ENCODE measurements at regions not wholly inside any gene's neighbourhood (a gene's known extent, or its start where the extent isn't known, plus 50 kb on each side); places are given as distances from the start of the nearest gene placed in this dataset.

GRCh38 chr6:71198908-71199307 is 89.7 kb upstream of the OGFRL1 start:
- H3K9me2 ChIP-seq (replicated peaks; ENCODE audit: insufficient read depth, low read length), result no peaks in the 10 kb centered on the region
- H3K4me3 ChIP-seq (ENCODE audit: low read length), result no peak overlapping the region
- no peaks in the 10 kb centered on the region for H4K20me1 ChIP-seq (ENCODE audit: insufficient read depth, low read depth, low read length)
- no peak overlapping the region for H3K4me2 ChIP-seq (ENCODE audit: low read depth, low read length, poor library complexity, severe bottlenecking)
- no peaks in the 10 kb centered on the region for H3K36me3 ChIP-seq (ENCODE audit: insufficient read depth, low read length)
- H3K9me3 ChIP-seq (ENCODE audit: low read length), result no peaks in the 10 kb centered on the region
- H3K27ac ChIP-seq (ENCODE audit: low read length), result no peak overlapping the region
- no peaks in the 10 kb centered on the region; the same call in 1 of the 2 replicates for H3K27me3 ChIP-seq (ENCODE audit: low read length)
- H3K4me1 ChIP-seq (ENCODE audit: low read length), result no peaks in the 10 kb centered on the region
- no peak overlapping the region for H2AFZ ChIP-seq (ENCODE audit: low read length)
- DNase-seq, result no peak
- H3K9ac ChIP-seq (ENCODE audit: low read length), result no peak overlapping the region
- H3K79me2 ChIP-seq (ENCODE audit: low read length), result no peaks in the 10 kb centered on the region

GRCh38 chr6:71199736-71200135 is 88.9 kb upstream of the OGFRL1 start:
- no peak overlapping the region for H2AFZ ChIP-seq (ENCODE audit: low read length)
- no peak overlapping the region for H3K4me2 ChIP-seq (ENCODE audit: low read depth, low read length, poor library complexity, severe bottlenecking)
- H3K36me3 ChIP-seq (ENCODE audit: insufficient read depth, low read length), result no peaks in the 10 kb centered on the region
- no peak overlapping the region for H3K9ac ChIP-seq (ENCODE audit: low read length)
- no peaks in the 10 kb centered on the region for H3K79me2 ChIP-seq (ENCODE audit: low read length)
- no peaks in the 10 kb centered on the region; the same call in 1 of the 2 replicates for H3K27me3 ChIP-seq (ENCODE audit: low read length)
- H3K9me2 ChIP-seq (replicated peaks; ENCODE audit: insufficient read depth, low read length), result no peaks in the 10 kb centered on the region
- no peaks in the 10 kb centered on the region for H3K4me1 ChIP-seq (ENCODE audit: low read length)
- no peaks in the 10 kb centered on the region for H3K9me3 ChIP-seq (ENCODE audit: low read length)
- H3K27ac ChIP-seq (ENCODE audit: low read length), result no peak overlapping the region
- no peaks in the 10 kb centered on the region for H4K20me1 ChIP-seq (ENCODE audit: insufficient read depth, low read depth, low read length)
- DNase-seq, result no peak
- no peak overlapping the region for H3K4me3 ChIP-seq (ENCODE audit: low read length)

GRCh38 chr6:71203206-71203605 is 85.4 kb upstream of the OGFRL1 start:
- no peaks in the 10 kb centered on the region for H3K79me2 ChIP-seq (ENCODE audit: low read length)
- H3K9ac ChIP-seq (ENCODE audit: low read length), result no peak overlapping the region
- no peaks in the 10 kb centered on the region for H3K4me1 ChIP-seq (ENCODE audit: low read length)
- no peaks in the 10 kb centered on the region; the same call in 1 of the 2 replicates for H3K27me3 ChIP-seq (ENCODE audit: low read length)
- no peak overlapping the region for H2AFZ ChIP-seq (ENCODE audit: low read length)
- DNase-seq, result no peak
- no peaks in the 10 kb centered on the region for H3K9me2 ChIP-seq (replicated peaks; ENCODE audit: insufficient read depth, low read length)
- H3K27ac ChIP-seq (ENCODE audit: low read length), result no peak overlapping the region
- no peaks in the 10 kb centered on the region for H3K36me3 ChIP-seq (ENCODE audit: insufficient read depth, low read length)
- no peak overlapping the region for H3K4me2 ChIP-seq (ENCODE audit: low read depth, low read length, poor library complexity, severe bottlenecking)
- no peaks in the 10 kb centered on the region for H3K9me3 ChIP-seq (ENCODE audit: low read length)
- H3K4me3 ChIP-seq (ENCODE audit: low read length), result no peak overlapping the region
- no peaks in the 10 kb centered on the region for H4K20me1 ChIP-seq (ENCODE audit: insufficient read depth, low read depth, low read length)

GRCh38 chr6:71204741-71205140 is 83.9 kb upstream of the OGFRL1 start:
- Histone ChIP-seq H3K9ac (ENCODE audit: low read length) (no peak overlapping the region), H3K4me2 (ENCODE audit: low read depth, low read length, poor library complexity, severe bottlenecking) (no peak overlapping the region), H3K27ac (ENCODE audit: low read length) (no peak overlapping the region), H2AFZ (ENCODE audit: low read length) (no peak overlapping the region), H3K9me2 (replicated peaks; ENCODE audit: insufficient read depth, low read length) (no peaks in the 10 kb centered on the region), H3K36me3 (ENCODE audit: insufficient read depth, low read length) (no peaks in the 10 kb centered on the region), H4K20me1 (ENCODE audit: insufficient read depth, low read depth, low read length) (no peaks in the 10 kb centered on the region), H3K9me3 (ENCODE audit: low read length) (no peaks in the 10 kb centered on the region), H3K4me1 (ENCODE audit: low read length) (no peaks in the 10 kb centered on the region), H3K4me3 (ENCODE audit: low read length) (no peak overlapping the region), H3K27me3 (ENCODE audit: low read length) (no peaks in the 10 kb centered on the region; the same call in 1 of the 2 replicates), H3K79me2 (ENCODE audit: low read length) (no peaks in the 10 kb centered on the region)
- no peak for DNase-seq

GRCh38 chr6:71205336-71205956 is 83.2 kb upstream of the OGFRL1 start:
- H3K27me3 ChIP-seq (ENCODE audit: low read length), result no peaks in the 10 kb centered on the region; the same call in 1 of the 2 replicates
- no peaks in the 10 kb centered on the region for H3K4me1 ChIP-seq (ENCODE audit: low read length)
- no peaks in the 10 kb centered on the region for H4K20me1 ChIP-seq (ENCODE audit: insufficient read depth, low read depth, low read length)
- H3K4me3 ChIP-seq (ENCODE audit: low read length), result no peak overlapping the region
- no peaks in the 10 kb centered on the region for H3K79me2 ChIP-seq (ENCODE audit: low read length)
- H3K36me3 ChIP-seq (ENCODE audit: insufficient read depth, low read length), result no peaks in the 10 kb centered on the region
- no peak overlapping the region for H2AFZ ChIP-seq (ENCODE audit: low read length)
- no peak for DNase-seq
- no peaks in the 10 kb centered on the region for H3K9me3 ChIP-seq (ENCODE audit: low read length)
- no peak overlapping the region for H3K9ac ChIP-seq (ENCODE audit: low read length)
- no peaks in the 10 kb centered on the region for H3K9me2 ChIP-seq (replicated peaks; ENCODE audit: insufficient read depth, low read length)
- H3K27ac ChIP-seq (ENCODE audit: low read length), result no peak overlapping the region
- H3K4me2 ChIP-seq (ENCODE audit: low read depth, low read length, poor library complexity, severe bottlenecking), result no peak overlapping the region

GRCh38 chr6:71206089-71206488 is 82.5 kb upstream of the OGFRL1 start:
- H3K79me2 ChIP-seq (ENCODE audit: low read length), result no peaks in the 10 kb centered on the region
- no peak for DNase-seq
- no peaks in the 10 kb centered on the region for H3K36me3 ChIP-seq (ENCODE audit: insufficient read depth, low read length)
- H2AFZ ChIP-seq (ENCODE audit: low read length), result no peak overlapping the region
- no peaks in the 10 kb centered on the region for H3K9me2 ChIP-seq (replicated peaks; ENCODE audit: insufficient read depth, low read length)
- no peak overlapping the region for H3K4me3 ChIP-seq (ENCODE audit: low read length)
- H3K27ac ChIP-seq (ENCODE audit: low read length), result no peak overlapping the region
- H3K9ac ChIP-seq (ENCODE audit: low read length), result no peak overlapping the region
- H4K20me1 ChIP-seq (ENCODE audit: insufficient read depth, low read depth, low read length), result no peaks in the 10 kb centered on the region
- H3K4me1 ChIP-seq (ENCODE audit: low read length), result no peaks in the 10 kb centered on the region
- no peaks in the 10 kb centered on the region for H3K9me3 ChIP-seq (ENCODE audit: low read length)
- no peaks in the 10 kb centered on the region; the same call in 1 of the 2 replicates for H3K27me3 ChIP-seq (ENCODE audit: low read length)
- H3K4me2 ChIP-seq (ENCODE audit: low read depth, low read length, poor library complexity, severe bottlenecking), result no peak overlapping the region

GRCh38 chr6:71209206-71209605 is 79.4 kb upstream of the OGFRL1 start:
- no peaks in the 10 kb centered on the region for H3K9me2 ChIP-seq (replicated peaks; ENCODE audit: insufficient read depth, low read length)
- H3K4me3 ChIP-seq (ENCODE audit: low read length), result no peak overlapping the region
- H3K9me3 ChIP-seq (ENCODE audit: low read length), result no peaks in the 10 kb centered on the region
- H3K4me2 ChIP-seq (ENCODE audit: low read depth, low read length, poor library complexity, severe bottlenecking), result no peak overlapping the region
- H4K20me1 ChIP-seq (ENCODE audit: insufficient read depth, low read depth, low read length), result no peaks in the 10 kb centered on the region
- H2AFZ ChIP-seq (ENCODE audit: low read length), result no peak overlapping the region
- no peaks in the 10 kb centered on the region for H3K79me2 ChIP-seq (ENCODE audit: low read length)
- H3K9ac ChIP-seq (ENCODE audit: low read length), result no peak overlapping the region
- no peaks in the 10 kb centered on the region for H3K27me3 ChIP-seq (ENCODE audit: low read length)
- H3K36me3 ChIP-seq (ENCODE audit: insufficient read depth, low read length), result no peaks in the 10 kb centered on the region
- no peaks in the 10 kb centered on the region for H3K4me1 ChIP-seq (ENCODE audit: low read length)
- no peak overlapping the region for H3K27ac ChIP-seq (ENCODE audit: low read length)
- no peak for DNase-seq

- H2AFZ ChIP-seq (ENCODE audit: low read length), result no peak overlapping the region
- no peak overlapping the region for H3K4me2 ChIP-seq (ENCODE audit: low read depth, low read length, poor library complexity, severe bottlenecking)
- H3K27ac ChIP-seq (ENCODE audit: low read length), result no peak overlapping the region
- H3K79me2 ChIP-seq (ENCODE audit: low read length), result no peaks in the 10 kb centered on the region
- H3K9ac ChIP-seq (ENCODE audit: low read length), result no peak overlapping the region
- H3K9me2 ChIP-seq (replicated peaks; ENCODE audit: insufficient read depth, low read length), result no peaks in the 10 kb centered on the region
- H3K4me3 ChIP-seq (ENCODE audit: low read length), result no peak overlapping the region
- H3K4me1 ChIP-seq (ENCODE audit: low read length), result no peaks in the 10 kb centered on the region
- H3K27me3 ChIP-seq (ENCODE audit: low read length), result no peaks in the 10 kb centered on the region
- no peak for DNase-seq
- no peaks in the 10 kb centered on the region for H3K36me3 ChIP-seq (ENCODE audit: insufficient read depth, low read length)
- no peaks in the 10 kb centered on the region for H4K20me1 ChIP-seq (ENCODE audit: insufficient read depth, low read depth, low read length)
- no peaks in the 10 kb centered on the region for H3K9me3 ChIP-seq (ENCODE audit: low read length)
Observed at GRCh38 chr6:71209626-71210025, 79.0 kb upstream of the OGFRL1 start.
